Upper lobe of right lung (tissue), 1 donor: ENCODE measurements at regions not wholly inside any gene's neighbourhood (a gene's known extent, or its start where the extent isn't known, plus 50 kb on each side); places are given as distances from the start of the nearest gene placed in this dataset.

Experiments used
- ATAC-seq: fragments of 200-7000 bp; cut with Tn5 transposase; one replicate; pipeline ENCODE4 v1.9.1; 2020; ENCODE audit warnings: mild to moderate bottlenecking, moderate library complexity
- DNase-seq: peaks from one replicate; pipeline ENCODE4 v3.0.0-alpha.2; 2020
- H3K27ac ChIP-seq: fragments of 200-600 bp; one replicate; pipeline ENCODE4 v1.8.0; 2022
- H3K27me3 ChIP-seq: fragments of 200-600 bp; one replicate; pipeline ENCODE4 v1.8.0; 2022; ENCODE audit warnings: mild to moderate bottlenecking
- H3K36me3 ChIP-seq: fragments of 200-600 bp; one replicate; pipeline ENCODE4 v1.8.0; 2022
- H3K4me1 ChIP-seq: fragments of 200-600 bp; one replicate; pipeline ENCODE4 v1.8.0; 2022
- H3K4me3 ChIP-seq: fragments of 200-600 bp; one replicate; pipeline ENCODE4 v1.8.0; 2022; ENCODE audit warnings: mild to moderate bottlenecking
- H3K9me3 ChIP-seq: fragments of 200-600 bp; one replicate; pipeline ENCODE4 v1.8.0; 2022
- intact Hi-C: fragments of 100-400 bp; cut with DNase I; formaldehyde crosslinking; loops from one replicate; pipeline ENCODE4 v1.11.0; 2022
- TF ChIP-seq, protein P1 (sequence below): fragments of 200-600 bp; IDR thresholded peaks from one replicate; pipeline ENCODE4 v1.8.0; 2022; ENCODE audit warnings: antibody characterized with exemption
- donor health status: DM: no; HTN: yes; CAD: no; lungs with severe emphysema.

- Histone ChIP-seq H3K9me3 (no peaks in the 10 kb centered on the region), H3K36me3 (no peaks in the 10 kb centered on the region), H3K27ac (no peak overlapping the region), H3K27me3 (no peaks in the 10 kb centered on the region), H3K4me3 (no peak overlapping the region), H3K4me1 (no peaks in the 10 kb centered on the region)
- intact Hi-C loops = no loop called here
- TF ChIP-seq, protein P1, sequence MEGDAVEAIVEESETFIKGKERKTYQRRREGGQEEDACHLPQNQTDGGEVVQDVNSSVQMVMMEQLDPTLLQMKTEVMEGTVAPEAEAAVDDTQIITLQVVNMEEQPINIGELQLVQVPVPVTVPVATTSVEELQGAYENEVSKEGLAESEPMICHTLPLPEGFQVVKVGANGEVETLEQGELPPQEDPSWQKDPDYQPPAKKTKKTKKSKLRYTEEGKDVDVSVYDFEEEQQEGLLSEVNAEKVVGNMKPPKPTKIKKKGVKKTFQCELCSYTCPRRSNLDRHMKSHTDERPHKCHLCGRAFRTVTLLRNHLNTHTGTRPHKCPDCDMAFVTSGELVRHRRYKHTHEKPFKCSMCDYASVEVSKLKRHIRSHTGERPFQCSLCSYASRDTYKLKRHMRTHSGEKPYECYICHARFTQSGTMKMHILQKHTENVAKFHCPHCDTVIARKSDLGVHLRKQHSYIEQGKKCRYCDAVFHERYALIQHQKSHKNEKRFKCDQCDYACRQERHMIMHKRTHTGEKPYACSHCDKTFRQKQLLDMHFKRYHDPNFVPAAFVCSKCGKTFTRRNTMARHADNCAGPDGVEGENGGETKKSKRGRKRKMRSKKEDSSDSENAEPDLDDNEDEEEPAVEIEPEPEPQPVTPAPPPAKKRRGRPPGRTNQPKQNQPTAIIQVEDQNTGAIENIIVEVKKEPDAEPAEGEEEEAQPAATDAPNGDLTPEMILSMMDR = no peak
- ATAC-seq = no peak
- DNase-seq = no peak
These were observed 181.4 kb upstream of the CACNA2D1 start for GRCh38 chr7:82624965-82625364.

- intact Hi-C loops = no loop called here
- no peaks in the 10 kb centered on the region for H3K9me3 ChIP-seq
- H3K27ac ChIP-seq = no peak overlapping the region
- TF ChIP-seq, protein P1 = no peak
- H3K4me3 ChIP-seq = no peak overlapping the region
- ATAC-seq (no peak), DNase-seq (no peak)
- no peaks in the 10 kb centered on the region for H3K27me3 ChIP-seq
- H3K36me3 ChIP-seq = no peaks in the 10 kb centered on the region
- H3K4me1 ChIP-seq = no peaks in the 10 kb centered on the region
These were observed 180.8 kb upstream of the CACNA2D1 start for GRCh38 chr7:82624337-82624736.

DNA sequence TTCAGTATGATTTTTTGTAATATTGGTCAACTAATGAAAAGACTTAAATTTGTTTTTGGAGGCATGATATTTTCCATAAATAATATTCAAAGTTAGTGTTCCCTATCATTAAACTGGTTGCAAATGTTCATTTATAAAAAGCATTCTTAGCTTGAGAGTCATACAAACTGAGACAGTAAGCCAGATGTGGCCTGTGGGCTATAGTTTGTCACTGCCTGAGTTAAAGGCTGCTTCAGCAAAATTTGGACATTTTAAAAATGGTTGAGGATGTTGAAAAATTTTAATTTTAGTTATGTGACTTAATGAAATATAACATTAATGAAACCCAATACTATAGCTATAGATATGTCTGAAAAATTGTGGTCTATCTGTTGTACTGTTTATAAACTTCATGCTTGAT lies 180.2 kb upstream of the CACNA2D1 start:
- DNase-seq = no peak
- intact Hi-C loops = no loop called here

DNA sequence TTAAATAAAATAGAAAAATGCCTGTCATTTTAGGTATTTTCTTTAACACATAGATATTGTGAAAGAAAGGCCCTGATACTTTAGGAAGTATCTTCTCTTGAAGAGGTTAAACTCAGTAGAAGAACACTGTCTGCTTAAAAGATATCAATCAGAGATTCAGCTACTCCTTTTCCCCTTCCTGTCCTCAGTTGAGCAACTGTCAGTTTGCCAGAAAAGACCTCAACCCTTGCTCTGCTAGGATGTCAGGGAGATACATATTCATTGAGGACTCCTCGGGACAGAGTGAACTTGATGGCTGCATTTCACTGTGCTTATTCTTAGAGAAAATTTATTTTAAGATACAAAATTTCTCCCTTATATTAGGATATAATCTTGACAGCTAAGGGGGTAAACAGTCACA lies 173.6 kb upstream of the CACNA2D1 start:
- Histone ChIP-seq H3K9me3 (no peaks in the 10 kb centered on the region), H3K27ac (no peak overlapping the region), H3K4me3 (no peak overlapping the region), H3K4me1 (no peaks in the 10 kb centered on the region), H3K36me3 (no peaks in the 10 kb centered on the region), H3K27me3 (no peaks in the 10 kb centered on the region)
- ATAC-seq (no peak), DNase-seq (no peak)
- intact Hi-C loops = no loop called here
- TF ChIP-seq, protein P1 = no peak

More for the DNA sequence above, 180.2 kb upstream of the CACNA2D1 start:
- H3K9me3 ChIP-seq = no peaks in the 10 kb centered on the region
- H3K27ac ChIP-seq = no peak overlapping the region
- no peak for ATAC-seq
- H3K27me3 ChIP-seq = no peaks in the 10 kb centered on the region
- no peak overlapping the region for H3K4me3 ChIP-seq
- TF ChIP-seq, protein P1 = no peak
- H3K36me3 ChIP-seq = no peaks in the 10 kb centered on the region
- H3K4me1 ChIP-seq = no peaks in the 10 kb centered on the region

GRCh38 chr7:82616059-82616728 lies 172.6 kb upstream of the CACNA2D1 start:
- ATAC-seq (peak; percentile 90), DNase-seq (no peak)
- intact Hi-C loops = no loop called here
- no peaks in the 10 kb centered on the region for H3K4me1 ChIP-seq
- H3K27me3 ChIP-seq = no peaks in the 10 kb centered on the region
- TF ChIP-seq, protein P1 = no peak
- H3K4me3 ChIP-seq = no peak overlapping the region
- peak overlapping the region; percentile 37 for H3K27ac ChIP-seq
- no peaks in the 10 kb centered on the region for H3K36me3 ChIP-seq
- H3K9me3 ChIP-seq = no peaks in the 10 kb centered on the region

- Histone ChIP-seq H3K4me1 (no peaks in the 10 kb centered on the region), H3K9me3 (no peaks in the 10 kb centered on the region), H3K36me3 (no peaks in the 10 kb centered on the region), H3K27me3 (no peaks in the 10 kb centered on the region), H3K4me3 (no peak overlapping the region), H3K27ac (peak overlapping the region; percentile 37)
- TF ChIP-seq, protein P1 = no peak
- intact Hi-C loops = no loop called here
- DNase-seq = peak; percentile 68
- ATAC-seq = peak; percentile 91
These were observed 171.9 kb upstream of the CACNA2D1 start for GRCh38 chr7:82615527-82615926.
